ENCODE measurements at regions not wholly inside any gene's neighbourhood (a gene's known extent, or its start where the extent isn't known, plus 50 kb on each side); places are given as distances from the start of the nearest gene placed in this dataset.

- TF ChIP-seq, protein P1, sequence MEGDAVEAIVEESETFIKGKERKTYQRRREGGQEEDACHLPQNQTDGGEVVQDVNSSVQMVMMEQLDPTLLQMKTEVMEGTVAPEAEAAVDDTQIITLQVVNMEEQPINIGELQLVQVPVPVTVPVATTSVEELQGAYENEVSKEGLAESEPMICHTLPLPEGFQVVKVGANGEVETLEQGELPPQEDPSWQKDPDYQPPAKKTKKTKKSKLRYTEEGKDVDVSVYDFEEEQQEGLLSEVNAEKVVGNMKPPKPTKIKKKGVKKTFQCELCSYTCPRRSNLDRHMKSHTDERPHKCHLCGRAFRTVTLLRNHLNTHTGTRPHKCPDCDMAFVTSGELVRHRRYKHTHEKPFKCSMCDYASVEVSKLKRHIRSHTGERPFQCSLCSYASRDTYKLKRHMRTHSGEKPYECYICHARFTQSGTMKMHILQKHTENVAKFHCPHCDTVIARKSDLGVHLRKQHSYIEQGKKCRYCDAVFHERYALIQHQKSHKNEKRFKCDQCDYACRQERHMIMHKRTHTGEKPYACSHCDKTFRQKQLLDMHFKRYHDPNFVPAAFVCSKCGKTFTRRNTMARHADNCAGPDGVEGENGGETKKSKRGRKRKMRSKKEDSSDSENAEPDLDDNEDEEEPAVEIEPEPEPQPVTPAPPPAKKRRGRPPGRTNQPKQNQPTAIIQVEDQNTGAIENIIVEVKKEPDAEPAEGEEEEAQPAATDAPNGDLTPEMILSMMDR (IDR thresholded peaks at IDR 0.05) = no peak
- no peak for TF ChIP-seq POLR2A (IDR thresholded peaks at IDR 0.05)
Observed at GRCh38 chr10:125553091-125553490, 129.9 kb downstream of the TEX36 start.
